SK-N-SH (cell line): ENCODE measurements at regions not wholly inside any gene's neighbourhood (a gene's known extent, or its start where the extent isn't known, plus 50 kb on each side); places are given as distances from the start of the nearest gene placed in this dataset.

Experiments used
- CHD2 ChIP-seq: fragments of 150-350 bp; IDR thresholded peaks from 2 replicates; pipeline ENCODE4 v1.6.1; 2018; ENCODE audit warnings: low read length; ENCODE audit not compliant: partially characterized antibody
- ELF1 ChIP-seq: IDR thresholded peaks from 2 replicates; pipeline ENCODE4 v1.4.0; 2012
- EP300 ChIP-seq, 2 experiments: IDR thresholded peaks; 2 replicates each; pipeline versions ENCODE4 v1.4.0 to v1.6.1; 2012; ENCODE audit warnings: borderline replicate concordance in 1 of 2, low read depth in 1 of 2, low read length in 1 of 2
- GABPA ChIP-seq: IDR thresholded peaks from 2 replicates; pipeline ENCODE4 v1.4.0; 2012; ENCODE audit warnings: low read depth, mild to moderate bottlenecking
- JUND ChIP-seq: IDR thresholded peaks from 2 replicates; pipeline ENCODE4 v1.4.0; 2012
- NRF1 ChIP-seq: IDR thresholded peaks from 2 replicates; pipeline ENCODE4 v1.6.1; 2012; ENCODE audit warnings: low read depth, mild to moderate bottlenecking, low read length
- RAD21 ChIP-seq: IDR thresholded peaks from 2 replicates; pipeline ENCODE4 v1.6.1; 2012; ENCODE audit warnings: mild to moderate bottlenecking, low read length
- SIN3A ChIP-seq: IDR thresholded peaks from 2 replicates; pipeline ENCODE4 v1.6.1; 2012; ENCODE audit warnings: low read depth, mild to moderate bottlenecking, low read length, moderate library complexity, borderline replicate concordance
- TAF1 ChIP-seq: IDR thresholded peaks from 2 replicates; pipeline ENCODE4 v1.6.1; 2012; ENCODE audit warnings: low read depth, mild to moderate bottlenecking, low read length, moderate library complexity, borderline replicate concordance
- YY1 ChIP-seq: IDR thresholded peaks from 2 replicates; pipeline ENCODE4 v1.4.0; 2012; ENCODE audit warnings: low read depth, mild to moderate bottlenecking
- TF ChIP-seq, protein P1 (sequence below): fragments of 200-600 bp; sonication (generic); IDR thresholded peaks from 2 replicates; pipeline ENCODE4 v1.6.1; 2017; ENCODE audit warnings: antibody characterized with exemption, mild to moderate bottlenecking, moderate library complexity
- TF ChIP-seq, protein P2 (sequence below): fragments of 150-350 bp; IDR thresholded peaks from 2 replicates; pipeline ENCODE4 v1.6.1; 2016; ENCODE audit warnings: mild to moderate bottlenecking, low read depth, low read length
- TF ChIP-seq, protein P3 (sequence below): IDR thresholded peaks from 2 replicates; pipeline ENCODE4 v1.4.0; 2012; ENCODE audit warnings: low read depth

DNA sequence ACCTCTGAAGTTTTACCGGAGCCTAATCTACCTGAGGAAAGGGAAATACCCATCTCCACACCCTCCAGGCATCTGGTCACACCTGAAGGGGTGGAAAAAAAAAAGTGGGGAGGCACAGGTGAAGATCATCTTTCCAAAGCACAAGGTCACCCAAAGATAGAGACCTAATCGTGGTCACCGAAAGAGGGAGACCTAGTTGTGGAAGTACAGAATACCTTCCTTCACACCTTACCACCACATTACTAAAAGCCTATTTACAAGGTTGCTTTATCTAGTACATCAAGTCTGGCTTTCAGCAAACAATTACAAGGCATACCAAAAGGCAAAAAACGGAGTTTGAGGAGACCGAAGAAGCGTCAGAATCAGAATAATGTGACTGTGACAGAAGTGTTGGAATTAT is 110.0 kb upstream of the ARPP21 start:
- TF ChIP-seq, protein P1, sequence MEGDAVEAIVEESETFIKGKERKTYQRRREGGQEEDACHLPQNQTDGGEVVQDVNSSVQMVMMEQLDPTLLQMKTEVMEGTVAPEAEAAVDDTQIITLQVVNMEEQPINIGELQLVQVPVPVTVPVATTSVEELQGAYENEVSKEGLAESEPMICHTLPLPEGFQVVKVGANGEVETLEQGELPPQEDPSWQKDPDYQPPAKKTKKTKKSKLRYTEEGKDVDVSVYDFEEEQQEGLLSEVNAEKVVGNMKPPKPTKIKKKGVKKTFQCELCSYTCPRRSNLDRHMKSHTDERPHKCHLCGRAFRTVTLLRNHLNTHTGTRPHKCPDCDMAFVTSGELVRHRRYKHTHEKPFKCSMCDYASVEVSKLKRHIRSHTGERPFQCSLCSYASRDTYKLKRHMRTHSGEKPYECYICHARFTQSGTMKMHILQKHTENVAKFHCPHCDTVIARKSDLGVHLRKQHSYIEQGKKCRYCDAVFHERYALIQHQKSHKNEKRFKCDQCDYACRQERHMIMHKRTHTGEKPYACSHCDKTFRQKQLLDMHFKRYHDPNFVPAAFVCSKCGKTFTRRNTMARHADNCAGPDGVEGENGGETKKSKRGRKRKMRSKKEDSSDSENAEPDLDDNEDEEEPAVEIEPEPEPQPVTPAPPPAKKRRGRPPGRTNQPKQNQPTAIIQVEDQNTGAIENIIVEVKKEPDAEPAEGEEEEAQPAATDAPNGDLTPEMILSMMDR: no peak
- no peak for TF ChIP-seq TAF1
- TF ChIP-seq RAD21: no peak
- TF ChIP-seq GABPA: no peak
- no peak for TF ChIP-seq ELF1
- TF ChIP-seq EP300 (IDR thresholded peaks at IDR 0.05; ENCODE audit: borderline replicate concordance in 1 of 2, low read depth in 1 of 2, low read length in 1 of 2): no peak
- no peak for TF ChIP-seq SIN3A
- TF ChIP-seq, protein P2, sequence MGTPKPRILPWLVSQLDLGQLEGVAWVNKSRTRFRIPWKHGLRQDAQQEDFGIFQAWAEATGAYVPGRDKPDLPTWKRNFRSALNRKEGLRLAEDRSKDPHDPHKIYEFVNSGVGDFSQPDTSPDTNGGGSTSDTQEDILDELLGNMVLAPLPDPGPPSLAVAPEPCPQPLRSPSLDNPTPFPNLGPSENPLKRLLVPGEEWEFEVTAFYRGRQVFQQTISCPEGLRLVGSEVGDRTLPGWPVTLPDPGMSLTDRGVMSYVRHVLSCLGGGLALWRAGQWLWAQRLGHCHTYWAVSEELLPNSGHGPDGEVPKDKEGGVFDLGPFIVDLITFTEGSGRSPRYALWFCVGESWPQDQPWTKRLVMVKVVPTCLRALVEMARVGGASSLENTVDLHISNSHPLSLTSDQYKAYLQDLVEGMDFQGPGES: no peak
- no peak for TF ChIP-seq YY1
- no peak for TF ChIP-seq JUND
- TF ChIP-seq, protein P3, sequence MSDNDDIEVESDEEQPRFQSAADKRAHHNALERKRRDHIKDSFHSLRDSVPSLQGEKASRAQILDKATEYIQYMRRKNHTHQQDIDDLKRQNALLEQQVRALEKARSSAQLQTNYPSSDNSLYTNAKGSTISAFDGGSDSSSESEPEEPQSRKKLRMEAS: no peak
- TF ChIP-seq CHD2: no peak
- TF ChIP-seq NRF1: no peak
